ENCODE measurements at regions not wholly inside any gene's neighbourhood (a gene's known extent, or its start where the extent isn't known, plus 50 kb on each side); places are given as distances from the start of the nearest gene placed in this dataset.
"Not testable (repeated sequence)": the region's sequence is repeated elsewhere in the genome, so short reads cannot be mapped to it uniquely, and the experiment has no call there.

- H3K36me3 Mint-ChIP-seq, result peaks cover 0 to 32% (median 0%) of the 10 kb centered on the region in 3 donors
- H3K36me3 ChIP-seq (ENCODE audit: insufficient read depth, low read length); H3K4me1 Mint-ChIP-seq; DNase-seq; H3K4me1 ChIP-seq (ENCODE audit: insufficient read depth, low read length); H3K4me3 Mint-ChIP-seq; H3K27ac ChIP-seq (ENCODE audit: low read depth, low read length); POLR2A ChIA-PET; CTCF ChIA-PET; H3K27me3 ChIP-seq (ENCODE audit: insufficient read depth, low read length, poor library complexity, severe bottlenecking); H3K9me3 ChIP-seq (ENCODE audit: low read length); H3K4me3 ChIP-seq (ENCODE audit: low read length); H3K27ac Mint-ChIP-seq: not testable (repeated sequence)
- peaks cover 13 to 42% of the 10 kb centered on the region in 2 donors for H3K27me3 Mint-ChIP-seq
- peaks cover 3 to 24% (median 16%) of the 10 kb centered on the region in 5 donors for H3K9me3 Mint-ChIP-seq
These were observed 92.1 kb downstream of the C4BPA start for GRCh38 chr1:207196135-207196534.

- peaks cover 13 to 23% of the 10 kb centered on the region in 2 donors for H3K27me3 Mint-ChIP-seq
- H3K27ac Mint-ChIP-seq; H3K9me3 ChIP-seq (ENCODE audit: low read length); H3K4me3 Mint-ChIP-seq; H3K36me3 ChIP-seq (ENCODE audit: insufficient read depth, low read length); DNase-seq; H3K4me3 ChIP-seq (ENCODE audit: low read length); H3K4me1 Mint-ChIP-seq; H3K27ac ChIP-seq (ENCODE audit: low read depth, low read length); POLR2A ChIA-PET; H3K4me1 ChIP-seq (ENCODE audit: insufficient read depth, low read length); CTCF ChIA-PET; H3K27me3 ChIP-seq (ENCODE audit: insufficient read depth, low read length, poor library complexity, severe bottlenecking): not testable (repeated sequence)
- H3K9me3 Mint-ChIP-seq, result peaks cover 4 to 28% (median 21%) of the 10 kb centered on the region in 5 donors
- peaks cover 0 to 31% (median 9%) of the 10 kb centered on the region in 3 donors for H3K36me3 Mint-ChIP-seq
These were observed 97.5 kb downstream of the C4BPA start for GRCh38 chr1:207201534-207201933.

DNA sequence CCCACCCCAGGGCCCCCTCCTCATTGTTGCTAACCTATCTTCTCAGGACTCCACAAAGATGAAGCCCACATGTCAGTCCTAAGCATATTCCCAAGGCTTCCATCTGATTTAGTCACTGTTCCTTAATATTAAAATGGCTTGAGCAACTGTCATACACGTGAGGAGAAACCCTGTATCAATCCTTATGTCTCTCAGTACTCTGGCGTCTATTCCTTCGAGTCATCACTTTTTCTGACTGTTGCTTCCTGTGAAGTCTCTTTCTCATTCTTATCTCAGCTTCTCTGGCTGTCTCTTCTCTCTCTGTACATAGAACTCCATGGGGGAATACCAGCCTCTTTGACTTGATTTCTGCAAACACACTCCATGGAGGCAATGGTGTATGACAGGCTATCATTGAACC lies 98.4 kb downstream of the C4BPA start:
- peaks cover 5 to 14% (median 11%) of the 10 kb centered on the region in 3 donors for H3K4me1 Mint-ChIP-seq
- H3K4me3 Mint-ChIP-seq, result no peak overlapping the region
- H3K9me3 Mint-ChIP-seq, result peaks cover 5 to 27% (median 20%) of the 10 kb centered on the region in 5 donors
- Histone ChIP-seq H3K27ac (ENCODE audit: low read depth, low read length) (no peak overlapping the region), H3K9me3 (ENCODE audit: low read length) (no peaks in the 10 kb centered on the region), H3K4me1 (ENCODE audit: insufficient read depth, low read length) (no peaks in the 10 kb centered on the region), H3K36me3 (ENCODE audit: insufficient read depth, low read length) (no peaks in the 10 kb centered on the region), H3K4me3 (ENCODE audit: low read length) (no peak overlapping the region), H3K27me3 (ENCODE audit: insufficient read depth, low read length, poor library complexity, severe bottlenecking) (no peaks in the 10 kb centered on the region)
- ChIA-PET POLR2A (no interaction called here), CTCF (no interaction called here)
- peaks cover 1 to 28% (median 11%) of the 10 kb centered on the region in 3 donors for H3K36me3 Mint-ChIP-seq
- H3K27ac Mint-ChIP-seq, result no peak overlapping the region
- no peak for DNase-seq
- peaks cover 10 to 18% of the 10 kb centered on the region in 2 donors for H3K27me3 Mint-ChIP-seq

GRCh38 chr1:207203541-207203940 lies 99.5 kb downstream of the C4BPA start:
- H3K9me3 Mint-ChIP-seq, result peaks cover 5 to 27% (median 21%) of the 10 kb centered on the region in 5 donors
- POLR2A ChIA-PET, result no interaction called here

DNA sequence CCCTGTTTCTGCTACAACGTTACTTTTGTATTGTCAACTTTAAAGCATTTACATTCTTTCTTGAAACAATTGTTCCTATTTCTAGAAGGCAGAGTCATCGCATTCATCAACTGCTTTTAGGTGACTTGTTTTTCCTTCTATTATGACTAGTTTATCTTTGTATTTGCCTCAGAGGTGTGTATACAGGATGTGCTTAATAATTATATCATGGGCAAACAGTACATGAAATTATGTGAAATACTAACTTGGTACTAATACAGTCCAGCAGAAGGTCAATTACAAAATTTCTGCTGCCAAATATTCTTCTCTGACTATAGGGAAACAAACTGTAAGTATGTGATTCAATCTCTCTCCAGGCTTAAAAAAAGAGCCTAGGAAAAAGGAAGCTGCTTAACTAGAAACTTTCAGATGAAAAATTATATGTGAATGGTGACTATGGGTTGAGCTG lies 101.6 kb downstream of the C4BPA start:
- peaks cover 3 to 18% (median 11%) of the 10 kb centered on the region in 3 donors for H3K36me3 Mint-ChIP-seq
- Histone ChIP-seq H3K9me3 (ENCODE audit: low read length) (no peaks in the 10 kb centered on the region), H3K27me3 (ENCODE audit: insufficient read depth, low read length, poor library complexity, severe bottlenecking) (no peaks in the 10 kb centered on the region), H3K27ac (ENCODE audit: low read depth, low read length) (no peak overlapping the region), H3K4me1 (ENCODE audit: insufficient read depth, low read length) (no peaks in the 10 kb centered on the region), H3K4me3 (ENCODE audit: low read length) (no peak overlapping the region), H3K36me3 (ENCODE audit: insufficient read depth, low read length) (no peaks in the 10 kb centered on the region)
- DNase-seq, result no peak
- H3K4me1 Mint-ChIP-seq, result peaks cover 5 to 18% (median 11%) of the 10 kb centered on the region in 3 donors
- ChIA-PET POLR2A (no interaction called here), CTCF (no interaction called here)
- H3K27me3 Mint-ChIP-seq, result peaks cover 4 to 17% of the 10 kb centered on the region in 2 donors
- no peak overlapping the region for H3K4me3 Mint-ChIP-seq
- H3K9me3 Mint-ChIP-seq, result peaks cover 5 to 26% (median 20%) of the 10 kb centered on the region in 5 donors
- H3K27ac Mint-ChIP-seq, result peak overlapping the region in 1 of 8 donors; percentile 53

More at GRCh38 chr1:207203541-207203940, 99.5 kb downstream of the C4BPA start:
- Mint-ChIP-seq H3K27me3 (peaks cover 10 to 17% of the 10 kb centered on the region in 2 donors), H3K36me3 (peaks cover 3 to 29% (median 11%) of the 10 kb centered on the region in 3 donors), H3K4me1 (peaks cover 5 to 18% (median 11%) of the 10 kb centered on the region in 3 donors), H3K4me3 (no peak overlapping the region), H3K27ac (no peak overlapping the region)
- Histone ChIP-seq H3K4me3 (ENCODE audit: low read length) (no peak overlapping the region), H3K27ac (ENCODE audit: low read depth, low read length) (no peak overlapping the region), H3K27me3 (ENCODE audit: insufficient read depth, low read length, poor library complexity, severe bottlenecking) (no peaks in the 10 kb centered on the region), H3K4me1 (ENCODE audit: insufficient read depth, low read length) (no peaks in the 10 kb centered on the region), H3K9me3 (ENCODE audit: low read length) (no peaks in the 10 kb centered on the region), H3K36me3 (ENCODE audit: insufficient read depth, low read length) (no peaks in the 10 kb centered on the region)
- no peak for DNase-seq
- CTCF ChIA-PET, result no interaction called here

- H3K4me3 ChIP-seq (ENCODE audit: low read length); H3K27me3 ChIP-seq (ENCODE audit: insufficient read depth, low read length, poor library complexity, severe bottlenecking); H3K27ac Mint-ChIP-seq; H3K4me3 Mint-ChIP-seq; H3K36me3 ChIP-seq (ENCODE audit: insufficient read depth, low read length); H3K4me1 ChIP-seq (ENCODE audit: insufficient read depth, low read length); POLR2A ChIA-PET; DNase-seq; H3K27me3 Mint-ChIP-seq; CTCF ChIA-PET; H3K27ac ChIP-seq (ENCODE audit: low read depth, low read length); H3K9me3 ChIP-seq (ENCODE audit: low read length): not testable (repeated sequence)
- H3K9me3 Mint-ChIP-seq, result peaks cover 0 to 23% (median 16%) of the 10 kb centered on the region in 5 donors
- H3K36me3 Mint-ChIP-seq, result peaks cover 3 to 13% (median 11%) of the 10 kb centered on the region in 3 donors
- peaks cover 5 to 13% (median 11%) of the 10 kb centered on the region in 3 donors for H3K4me1 Mint-ChIP-seq
These were observed 104.7 kb downstream of the C4BPA start for GRCh38 chr1:207208691-207209090.

- no peak overlapping the region for H3K4me3 ChIP-seq (ENCODE audit: low read length)
- no peaks in the 10 kb centered on the region for H3K4me1 ChIP-seq (ENCODE audit: insufficient read depth, low read length)
- DNase-seq, result no peak
- ChIA-PET POLR2A (no interaction called here), CTCF (no interaction called here)
- Mint-ChIP-seq H3K36me3 (peaks cover 0 to 5% (median 0%) of the 10 kb centered on the region in 3 donors), H3K4me3 (no peak overlapping the region), H3K27me3 (peaks cover 3 to 4% of the 10 kb centered on the region in 2 donors), H3K27ac (no peak overlapping the region), H3K9me3 (peaks cover 7 to 15% (median 11%) of the 10 kb centered on the region in 5 donors), H3K4me1 (peaks cover 0 to 7% (median 4%) of the 10 kb centered on the region in 3 donors)
- no peaks in the 10 kb centered on the region for H3K9me3 ChIP-seq (ENCODE audit: low read length)
- H3K36me3 ChIP-seq (ENCODE audit: insufficient read depth, low read length), result no peaks in the 10 kb centered on the region
- no peak overlapping the region for H3K27ac ChIP-seq (ENCODE audit: low read depth, low read length)
- no peaks in the 10 kb centered on the region for H3K27me3 ChIP-seq (ENCODE audit: insufficient read depth, low read length, poor library complexity, severe bottlenecking)
These were observed 107.0 kb upstream of the CD55 start for GRCh38 chr1:207214453-207214852.

GRCh38 chr1:207217778-207218511 lies 103.5 kb upstream of the CD55 start:
- H3K9me3 ChIP-seq (ENCODE audit: low read length), result no peaks in the 10 kb centered on the region
- Mint-ChIP-seq H3K9me3 (peaks cover 4 to 9% (median 8%) of the 10 kb centered on the region in 5 donors), H3K4me1 (peaks cover 0 to 7% (median 4%) of the 10 kb centered on the region in 3 donors), H3K27me3 (peaks cover 0 to 8% of the 10 kb centered on the region in 2 donors), H3K27ac (no peak overlapping the region), H3K36me3 (peaks cover 0 to 5% (median 0%) of the 10 kb centered on the region in 3 donors), H3K4me3 (no peak overlapping the region)
- H3K4me1 ChIP-seq (ENCODE audit: insufficient read depth, low read length), result no peaks in the 10 kb centered on the region
- H3K4me3 ChIP-seq (ENCODE audit: low read length), result no peak overlapping the region
- DNase-seq, result no peak
- ChIA-PET CTCF (no interaction called here), POLR2A (no interaction called here)
- H3K27me3 ChIP-seq (ENCODE audit: insufficient read depth, low read length, poor library complexity, severe bottlenecking), result no peaks in the 10 kb centered on the region
- no peak overlapping the region for H3K27ac ChIP-seq (ENCODE audit: low read depth, low read length)
- no peaks in the 10 kb centered on the region for H3K36me3 ChIP-seq (ENCODE audit: insufficient read depth, low read length)
